Hematopoietic multipotent progenitor cell treated with erythropoietin and hydrocortisone succinate and interleukin-3 and kit ligand, for 17 days (in vitro differentiated cells): ENCODE measurements at regions not wholly inside any gene's neighbourhood (a gene's known extent, or its start where the extent isn't known, plus 50 kb on each side); places are given as distances from the start of the nearest gene placed in this dataset.

Experiments
- DNase-seq: peaks from one replicate; pipeline ENCODE4 v3.0.0-alpha.2; 2015; ENCODE audit warnings: low spot score

GRCh38 chrX:120819126-120819525, 56.5 kb downstream of the CT47B1 start:
- no peak for DNase-seq

- DNase-seq = no peak
Measured at GRCh38 chrX:120813982-120814381, 61.7 kb downstream of the CT47B1 start.

- no peak for DNase-seq
Measured at GRCh38 chrX:120801426-120801825, 74.2 kb downstream of the CT47B1 start.

- no peak for DNase-seq
Measured at GRCh38 chrX:120797188-120797851, 78.3 kb downstream of the CT47B1 start.

- DNase-seq = no peak
Measured at GRCh38 chrX:120795301-120795700, 80.4 kb downstream of the CT47B1 start.

GRCh38 chrX:120794525-120794975, 81.1 kb downstream of the CT47B1 start:
- no peak for DNase-seq

- no peak for DNase-seq
Measured at GRCh38 chrX:120793098-120793497, 82.6 kb downstream of the CT47B1 start.

- no peak for DNase-seq
Measured at GRCh38 chrX:120791013-120791643, 84.5 kb downstream of the CT47B1 start.

- DNase-seq = no peak
Measured at GRCh38 chrX:120790552-120790951, 85.1 kb downstream of the CT47B1 start.

- peak; percentile 16 for DNase-seq
Measured at GRCh38 chrX:120790118-120790517, 85.5 kb downstream of the CT47B1 start.

GRCh38 chrX:120781403-120781802, 94.3 kb downstream of the CT47B1 start:
- no peak for DNase-seq

- DNase-seq = no peak
Measured at GRCh38 chrX:120775959-120776358, 99.7 kb downstream of the CT47B1 start.

- no peak for DNase-seq
Measured at GRCh38 chrX:120774606-120775005, 101.1 kb downstream of the CT47B1 start.

GRCh38 chrX:120773801-120774200, 101.9 kb downstream of the CT47B1 start:
- no peak for DNase-seq

GRCh38 chrX:120769576-120770341, 105.9 kb downstream of the CT47B1 start:
- DNase-seq = no peak

GRCh38 chrX:120768681-120769080, 107.0 kb downstream of the CT47B1 start:
- no peak for DNase-seq

- DNase-seq = no peak
Measured at GRCh38 chrX:120768254-120768653, 107.4 kb downstream of the CT47B1 start.

- DNase-seq = no peak
Measured at GRCh38 chrX:120763269-120763668, 112.4 kb downstream of the CT47B1 start.

- DNase-seq = no peak
Measured at GRCh38 chrX:120761810-120762209, 113.9 kb downstream of the CT47B1 start.

- DNase-seq = no peak
Measured at GRCh38 chrX:120759685-120760084, 116.0 kb downstream of the CT47B1 start.

- DNase-seq = no peak
Measured at GRCh38 chrX:120755066-120755846, 120.4 kb downstream of the CT47B1 start.
